ENCODE measurements at regions not wholly inside any gene's neighbourhood (a gene's known extent, or its start where the extent isn't known, plus 50 kb on each side); places are given as distances from the start of the nearest gene placed in this dataset.

GRCh38 chr19:46953955-46954501 lies 65.6 kb upstream of the NPAS1 start:
- Mint-ChIP-seq H3K4me1 (peaks cover 55% of the 10 kb centered on the region), H3K36me3 (ENCODE audit: low read depth) (peaks cover 38% of the 10 kb centered on the region), H3K27me3 (ENCODE audit: low read depth) (no peaks in the 10 kb centered on the region), H3K4me3 (no peak overlapping the region), H3K9me3 (no peaks in the 10 kb centered on the region), H3K27ac (peak overlapping the region in 2 of 3 experiments; percentile 6 to 34)
- TF ChIP-seq, protein P1, sequence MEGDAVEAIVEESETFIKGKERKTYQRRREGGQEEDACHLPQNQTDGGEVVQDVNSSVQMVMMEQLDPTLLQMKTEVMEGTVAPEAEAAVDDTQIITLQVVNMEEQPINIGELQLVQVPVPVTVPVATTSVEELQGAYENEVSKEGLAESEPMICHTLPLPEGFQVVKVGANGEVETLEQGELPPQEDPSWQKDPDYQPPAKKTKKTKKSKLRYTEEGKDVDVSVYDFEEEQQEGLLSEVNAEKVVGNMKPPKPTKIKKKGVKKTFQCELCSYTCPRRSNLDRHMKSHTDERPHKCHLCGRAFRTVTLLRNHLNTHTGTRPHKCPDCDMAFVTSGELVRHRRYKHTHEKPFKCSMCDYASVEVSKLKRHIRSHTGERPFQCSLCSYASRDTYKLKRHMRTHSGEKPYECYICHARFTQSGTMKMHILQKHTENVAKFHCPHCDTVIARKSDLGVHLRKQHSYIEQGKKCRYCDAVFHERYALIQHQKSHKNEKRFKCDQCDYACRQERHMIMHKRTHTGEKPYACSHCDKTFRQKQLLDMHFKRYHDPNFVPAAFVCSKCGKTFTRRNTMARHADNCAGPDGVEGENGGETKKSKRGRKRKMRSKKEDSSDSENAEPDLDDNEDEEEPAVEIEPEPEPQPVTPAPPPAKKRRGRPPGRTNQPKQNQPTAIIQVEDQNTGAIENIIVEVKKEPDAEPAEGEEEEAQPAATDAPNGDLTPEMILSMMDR (IDR thresholded peaks at IDR 0.05; ENCODE audit: unreplicated experiment in 3 of 3), result no peak

- Mint-ChIP-seq H3K4me1 (peaks cover 55% of the 10 kb centered on the region), H3K9me3 (no peaks in the 10 kb centered on the region), H3K27ac (peak overlapping the region; percentile 12 to 53 (median 18)), H3K4me3 (no peak overlapping the region), H3K27me3 (ENCODE audit: low read depth) (no peaks in the 10 kb centered on the region), H3K36me3 (ENCODE audit: low read depth) (peaks cover 34% of the 10 kb centered on the region)
- TF ChIP-seq, protein P1 (IDR thresholded peaks at IDR 0.05; ENCODE audit: unreplicated experiment in 3 of 3), result no peak
Measured at GRCh38 chr19:46954502-46954992, 65.1 kb upstream of the NPAS1 start.

DNA sequence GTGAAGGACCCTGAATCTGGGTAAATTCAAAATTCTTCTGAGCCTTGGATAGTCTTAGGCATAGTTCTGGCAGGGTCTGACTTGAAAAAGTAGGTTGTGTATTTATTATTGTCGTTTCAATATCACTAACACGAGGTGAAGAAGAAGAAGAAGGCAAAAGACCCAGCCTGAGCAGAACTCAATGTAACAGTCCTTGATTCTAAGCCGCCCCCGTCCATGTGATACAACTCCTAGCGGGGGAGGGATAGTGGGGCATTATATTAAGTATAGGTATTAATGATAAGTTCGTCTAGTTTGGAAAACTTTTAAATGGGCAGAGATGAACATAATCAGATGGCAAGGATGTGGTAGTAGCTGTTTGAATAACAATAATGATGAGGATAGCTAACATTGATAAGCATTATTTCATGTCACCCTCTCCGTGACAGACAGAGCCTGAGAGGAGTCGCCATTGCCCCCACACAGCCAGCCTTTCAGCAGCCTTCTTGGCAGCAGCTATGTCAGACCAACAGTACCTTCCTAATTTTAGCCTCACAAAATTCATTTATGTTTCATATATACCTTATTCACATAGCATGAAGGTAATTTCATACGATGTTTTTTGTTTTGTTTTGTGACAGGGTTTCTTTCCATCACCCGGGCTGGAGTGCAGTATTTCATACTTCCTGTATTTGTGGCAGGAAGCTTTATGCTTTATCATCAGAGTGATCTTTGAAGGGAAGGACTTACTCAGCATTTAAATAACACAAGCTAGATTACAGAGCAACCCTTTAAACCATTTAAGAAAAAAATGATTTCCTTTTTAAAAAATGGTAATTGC lies 64.4 kb upstream of the NPAS1 start:
- H3K36me3 Mint-ChIP-seq (ENCODE audit: low read depth), result peaks cover 31% of the 10 kb centered on the region
- H3K27me3 Mint-ChIP-seq (ENCODE audit: low read depth), result no peaks in the 10 kb centered on the region
- TF ChIP-seq, protein P1 (IDR thresholded peaks at IDR 0.05; ENCODE audit: unreplicated experiment in 3 of 3), result no peak
- no peak overlapping the region for H3K4me3 Mint-ChIP-seq
- peak overlapping the region; percentile 12 to 53 (median 18) for H3K27ac Mint-ChIP-seq
- no peaks in the 10 kb centered on the region for H3K9me3 Mint-ChIP-seq
- peaks cover 57% of the 10 kb centered on the region for H3K4me1 Mint-ChIP-seq

DNA sequence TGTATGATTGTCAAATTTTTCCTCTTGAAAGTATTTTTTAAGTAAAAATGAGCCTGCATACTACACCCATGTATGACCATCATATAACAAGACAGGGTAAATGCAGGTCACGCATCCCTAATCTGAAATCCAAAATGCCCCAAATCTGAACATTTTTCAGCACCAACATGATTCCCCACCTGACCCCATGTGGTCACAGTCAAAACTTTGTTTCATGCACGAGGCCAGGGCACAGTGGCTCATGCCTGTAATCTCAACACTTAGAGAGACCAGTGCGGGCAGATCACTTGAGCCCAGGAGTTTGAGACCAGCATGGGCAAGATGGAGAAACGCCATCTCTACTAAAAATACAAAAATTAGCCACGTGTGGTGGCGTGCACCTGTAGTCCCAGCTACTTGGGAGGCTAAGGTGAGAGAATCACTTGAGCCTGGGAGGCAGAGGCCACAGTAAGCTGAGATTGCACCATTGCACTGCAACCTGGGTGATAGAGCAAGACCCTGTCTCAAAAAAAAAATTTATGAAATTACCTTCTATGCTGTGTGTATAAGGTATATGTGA lies 63.7 kb upstream of the NPAS1 start:
- peaks cover 51% of the 10 kb centered on the region for H3K4me1 Mint-ChIP-seq
- peaks cover 30% of the 10 kb centered on the region for H3K36me3 Mint-ChIP-seq (ENCODE audit: low read depth)
- H3K4me3 Mint-ChIP-seq, result no peak overlapping the region
- TF ChIP-seq, protein P1 (IDR thresholded peaks at IDR 0.05; ENCODE audit: unreplicated experiment in 3 of 3), result no peak
- H3K9me3 Mint-ChIP-seq, result no peaks in the 10 kb centered on the region
- H3K27me3 Mint-ChIP-seq (ENCODE audit: low read depth), result no peaks in the 10 kb centered on the region
- peak overlapping the region; percentile 12 to 53 (median 18) for H3K27ac Mint-ChIP-seq

- TF ChIP-seq, protein P1 (IDR thresholded peaks at IDR 0.05; ENCODE audit: unreplicated experiment in 3 of 3), result no peak
- no peaks in the 10 kb centered on the region for H3K9me3 Mint-ChIP-seq
- peaks cover 25% of the 10 kb centered on the region for H3K36me3 Mint-ChIP-seq (ENCODE audit: low read depth)
- peak overlapping the region; percentile 72 to 85 (median 83) for H3K27ac Mint-ChIP-seq
- H3K4me3 Mint-ChIP-seq, result no peak overlapping the region
- H3K4me1 Mint-ChIP-seq, result peaks cover 43% of the 10 kb centered on the region
- no peaks in the 10 kb centered on the region for H3K27me3 Mint-ChIP-seq (ENCODE audit: low read depth)
Measured at GRCh38 chr19:46958532-46958931, 61.1 kb upstream of the NPAS1 start.
